DND-41 (cell line): ENCODE measurements at regions not wholly inside any gene's neighbourhood (a gene's known extent, or its start where the extent isn't known, plus 50 kb on each side); places are given as distances from the start of the nearest gene placed in this dataset.

Experiments used
- ATAC-seq: fragments of 200-7000 bp; cut with Tn5 transposase; 3 replicates; pipeline ENCODE4 v1.9.1; 2021; ENCODE audit warnings: low read depth; ENCODE audit not compliant: insufficient read depth
- DNase-seq: peaks from one replicate; pipeline ENCODE4 v3.0.0-alpha.2; 2020
- H2AFZ ChIP-seq: 2 replicates; pipeline ENCODE4 v1.6.0; 2012; ENCODE audit warnings: low read depth, low read length
- H3K27ac ChIP-seq: 2 replicates; pipeline ENCODE4 v1.5.1; 2012; ENCODE audit warnings: low read length, inconsistent platforms
- H3K27me3 ChIP-seq: fragments of 200-600 bp; sonication (generic); 2 replicates; pipeline ENCODE4 v1.6.0; 2012; ENCODE audit warnings: low read length, mild to moderate bottlenecking, inconsistent platforms; ENCODE audit not compliant: insufficient read depth, poor library complexity
- H3K36me3 ChIP-seq: 2 replicates; pipeline ENCODE4 v1.5.1; 2012; ENCODE audit warnings: low read length, inconsistent platforms; ENCODE audit not compliant: insufficient read depth
- H3K4me1 ChIP-seq: 2 replicates; pipeline ENCODE4 v1.5.1; 2012; ENCODE audit warnings: mild to moderate bottlenecking, low read length; ENCODE audit not compliant: insufficient read depth
- H3K4me2 ChIP-seq: 2 replicates; pipeline ENCODE4 v1.6.0; 2012; ENCODE audit warnings: mild to moderate bottlenecking, moderate library complexity, low read length, inconsistent platforms; ENCODE audit not compliant: insufficient read depth
- H3K4me3 ChIP-seq, 2 experiments: fragments of 200-600 bp in 1 of 2; shearing (Covaris generic) in 1 of 2; 2 replicates each; pipeline ENCODE4 v1.5.1; 2012 to 2016; ENCODE audit warnings: inconsistent platforms in 2 of 2, low read length in 2 of 2, mild to moderate bottlenecking in 2 of 2, low read depth in 1 of 2, moderate library complexity in 1 of 2
- H3K79me2 ChIP-seq: 2 replicates; pipeline ENCODE4 v1.6.0; 2012; ENCODE audit warnings: low read length, inconsistent platforms; ENCODE audit not compliant: insufficient read depth
- H3K9ac ChIP-seq: 2 replicates; pipeline ENCODE4 v1.6.0; 2012; ENCODE audit warnings: low read depth, mild to moderate bottlenecking, inconsistent platforms, low read length, moderate library complexity
- H3K9me3 ChIP-seq: 2 replicates; pipeline ENCODE4 v1.5.1; 2012; ENCODE audit warnings: low read length, moderate library complexity, mild to moderate bottlenecking, inconsistent platforms; ENCODE audit not compliant: insufficient read depth, severe bottlenecking
- H4K20me1 ChIP-seq: 2 replicates; pipeline ENCODE4 v1.6.0; 2012; ENCODE audit warnings: low read length; ENCODE audit not compliant: insufficient read depth
- CTCF ChIP-seq: IDR thresholded peaks from 2 replicates; pipeline ENCODE4 v1.5.1; 2012; ENCODE audit warnings: borderline replicate concordance, low read length, moderate library complexity, mild to moderate bottlenecking; ENCODE audit not compliant: poor library complexity, severe bottlenecking; ENCODE audit errors: extremely low read depth
- EZH2 ChIP-seq: IDR thresholded peaks from 3 replicates; pipeline ENCODE4 v1.6.1; 2012; ENCODE audit warnings: borderline replicate concordance, low read depth, mild to moderate bottlenecking, moderate library complexity, low read length, inconsistent platforms; ENCODE audit not compliant: severe bottlenecking

DNA sequence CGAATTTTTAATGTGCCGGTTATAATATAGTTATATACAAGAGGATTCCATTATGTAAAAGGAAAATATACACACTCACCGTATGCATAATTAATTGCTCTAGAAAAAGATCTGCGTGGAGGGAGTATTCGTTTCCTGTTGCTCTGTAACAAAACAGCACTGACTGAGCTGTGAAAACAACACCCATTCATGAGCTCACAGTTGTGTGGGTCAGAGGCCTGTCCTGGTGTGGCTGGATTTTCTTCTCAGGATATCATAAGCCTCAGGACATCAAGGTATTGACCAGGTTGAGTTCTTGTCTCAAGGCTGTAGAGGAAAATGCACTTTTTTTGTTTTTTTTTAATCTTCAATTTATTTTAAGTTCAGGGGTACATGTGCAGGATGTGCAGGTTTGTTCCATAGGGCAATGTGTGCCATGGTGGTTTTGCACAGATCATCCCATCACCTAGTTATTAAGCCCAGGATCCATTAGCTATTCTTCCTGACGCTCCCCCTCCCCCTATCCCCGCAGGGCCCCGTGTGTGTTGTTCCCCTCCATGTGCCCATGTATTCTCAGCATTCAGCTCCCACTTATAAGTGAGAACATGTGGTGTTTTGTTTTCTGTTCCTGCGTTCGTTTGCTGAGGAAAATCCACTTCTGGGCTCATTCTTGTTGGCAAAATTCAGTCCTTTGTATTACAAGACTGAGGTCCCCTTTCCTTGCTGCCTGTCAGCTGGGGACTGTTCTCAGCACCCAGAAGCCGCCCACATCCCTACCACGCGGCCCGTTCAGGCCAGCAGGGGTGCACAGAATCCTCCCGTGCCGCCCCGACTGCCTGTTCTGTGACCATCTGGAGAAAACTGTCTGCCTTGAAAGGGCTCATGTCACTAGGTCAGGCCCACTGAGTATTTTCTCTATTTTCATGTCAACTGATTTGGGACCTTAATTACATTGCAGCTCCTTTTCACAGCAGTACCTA lies 87.4 kb upstream of the ERRFI1 start:
- Histone ChIP-seq H3K9ac (no peak overlapping the region), H2AFZ (no peak overlapping the region), H3K27ac (no peak overlapping the region), H3K4me3 (no peak overlapping the region), H3K79me2 (no peaks in the 10 kb centered on the region), H3K4me2 (no peak overlapping the region), H3K27me3 (no peaks in the 10 kb centered on the region), H3K9me3 (no peaks in the 10 kb centered on the region), H4K20me1 (no peaks in the 10 kb centered on the region), H3K36me3 (no peaks in the 10 kb centered on the region), H3K4me1 (no peaks in the 10 kb centered on the region)
- TF ChIP-seq CTCF (no peak), EZH2 (no peak)
- no peak for DNase-seq
- ATAC-seq: no peak

GRCh38 chr1:8112611-8113261 lies 86.6 kb upstream of the ERRFI1 start:
- Histone ChIP-seq H3K9me3 (no peaks in the 10 kb centered on the region), H3K27ac (no peak overlapping the region), H3K27me3 (no peaks in the 10 kb centered on the region), H3K79me2 (no peaks in the 10 kb centered on the region), H3K9ac (no peak overlapping the region), H4K20me1 (no peaks in the 10 kb centered on the region), H3K4me2 (no peak overlapping the region), H3K4me1 (no peaks in the 10 kb centered on the region), H3K36me3 (no peaks in the 10 kb centered on the region), H3K4me3 (no peak overlapping the region), H2AFZ (no peak overlapping the region)
- DNase-seq: no peak
- TF ChIP-seq EZH2 (no peak), CTCF (no peak)
- no peak for ATAC-seq

GRCh38 chr1:8111560-8111959 lies 85.5 kb upstream of the ERRFI1 start:
- H3K36me3 ChIP-seq: no peaks in the 10 kb centered on the region
- ATAC-seq (no peak), DNase-seq (no peak)
- no peaks in the 10 kb centered on the region for H3K9me3 ChIP-seq
- H3K4me1 ChIP-seq: no peaks in the 10 kb centered on the region
- H2AFZ ChIP-seq: no peak overlapping the region
- no peak overlapping the region for H3K4me3 ChIP-seq
- no peak overlapping the region for H3K27ac ChIP-seq
- H4K20me1 ChIP-seq: no peaks in the 10 kb centered on the region
- no peak overlapping the region for H3K4me2 ChIP-seq
- no peaks in the 10 kb centered on the region for H3K79me2 ChIP-seq
- no peak overlapping the region for H3K9ac ChIP-seq
- TF ChIP-seq EZH2 (no peak), CTCF (no peak)
- H3K27me3 ChIP-seq: peaks cover 3% of the 10 kb centered on the region
